ENCODE measurements at regions not wholly inside any gene's neighbourhood (a gene's known extent, or its start where the extent isn't known, plus 50 kb on each side); places are given as distances from the start of the nearest gene placed in this dataset.

GRCh38 chr14:101065246-101065645 is 161.7 kb upstream of the RTL1 start:
- FAIRE-seq (no peak), DNase-seq (ENCODE audit: insufficient read length, low spot score) (no peak)
- TF ChIP-seq POLR2A (IDR thresholded peaks at IDR 0.05; ENCODE audit: low read depth, low read length), result no peak

GRCh38 chr14:101065696-101066694 is 162.5 kb upstream of the RTL1 start:
- no peak for DNase-seq (ENCODE audit: insufficient read length, low spot score)
- TF ChIP-seq POLR2A (IDR thresholded peaks at IDR 0.05; ENCODE audit: low read depth, low read length), result no peak
- FAIRE-seq, result no peak

- TF ChIP-seq POLR2A (IDR thresholded peaks at IDR 0.05; ENCODE audit: low read depth, low read length), result no peak
- no peak for DNase-seq (ENCODE audit: insufficient read length, low spot score)
- no peak for FAIRE-seq
Observed at GRCh38 chr14:101066826-101067510, 163.4 kb upstream of the RTL1 start.

- TF ChIP-seq POLR2A (IDR thresholded peaks at IDR 0.05; ENCODE audit: low read depth, low read length), result no peak
- no peak for DNase-seq (ENCODE audit: insufficient read length, low spot score)
- no peak for FAIRE-seq
Observed at GRCh38 chr14:101068313-101069227, 165.0 kb upstream of the RTL1 start.

GRCh38 chr14:101069228-101069549 is 165.7 kb upstream of the RTL1 start:
- TF ChIP-seq POLR2A (IDR thresholded peaks at IDR 0.05; ENCODE audit: low read depth, low read length), result no peak
- FAIRE-seq (no peak), DNase-seq (ENCODE audit: insufficient read length, low spot score) (no peak)

GRCh38 chr14:101069666-101070362 is 166.3 kb upstream of the RTL1 start:
- DNase-seq (ENCODE audit: insufficient read length, low spot score) (no peak), FAIRE-seq (no peak)
- TF ChIP-seq POLR2A (IDR thresholded peaks at IDR 0.05; ENCODE audit: low read depth, low read length), result no peak

GRCh38 chr14:101070540-101071492 is 167.3 kb upstream of the RTL1 start:
- DNase-seq (ENCODE audit: insufficient read length, low spot score) (no peak), FAIRE-seq (no peak)
- no peak for TF ChIP-seq POLR2A (IDR thresholded peaks at IDR 0.05; ENCODE audit: low read depth, low read length)

GRCh38 chr14:101071493-101071906 is 168.0 kb upstream of the RTL1 start:
- no peak for TF ChIP-seq POLR2A (IDR thresholded peaks at IDR 0.05; ENCODE audit: low read depth, low read length)
- DNase-seq (ENCODE audit: insufficient read length, low spot score) (no peak), FAIRE-seq (no peak)

- no peak for TF ChIP-seq POLR2A (IDR thresholded peaks at IDR 0.05; ENCODE audit: low read depth, low read length)
- DNase-seq (ENCODE audit: insufficient read length, low spot score) (no peak), FAIRE-seq (no peak)
Observed at GRCh38 chr14:101072070-101072469, 168.5 kb upstream of the RTL1 start.

- TF ChIP-seq POLR2A (IDR thresholded peaks at IDR 0.05; ENCODE audit: low read depth, low read length), result no peak
- no peak for DNase-seq (ENCODE audit: insufficient read length, low spot score)
- no peak for FAIRE-seq
Observed at GRCh38 chr14:101072531-101072930, 169.0 kb upstream of the RTL1 start.

GRCh38 chr14:101072945-101073597 is 169.5 kb upstream of the RTL1 start:
- DNase-seq (ENCODE audit: insufficient read length, low spot score), result peak; percentile 99
- no peak for TF ChIP-seq POLR2A (IDR thresholded peaks at IDR 0.05; ENCODE audit: low read depth, low read length)
- peak; percentile 94 for FAIRE-seq

- TF ChIP-seq POLR2A (IDR thresholded peaks at IDR 0.05; ENCODE audit: low read depth, low read length), result no peak
- no peak for FAIRE-seq
- peak; percentile 29 for DNase-seq (ENCODE audit: insufficient read length, low spot score)
Observed at GRCh38 chr14:101073598-101073965, 170.1 kb upstream of the RTL1 start.
